A673 (cell line): ENCODE measurements at regions not wholly inside any gene's neighbourhood (a gene's known extent, or its start where the extent isn't known, plus 50 kb on each side); places are given as distances from the start of the nearest gene placed in this dataset.

Experiments
- BruUV-seq: library from RNA; stranded (reverse); fragments of 400-500 nt; replicated peaks from 2 replicates; lab custom pipeline; 2021; lab: Mats Ljungman, UMichigan
- CTCF ChIA-PET: fragments of 300-600 bp; sonication (Branson Sonifier 250); formaldehyde crosslinking; loops from one replicate; lab custom pipeline; 2022; ENCODE audit warnings: antibody characterized with exemption; lab: Charles Lee
- POLR2A ChIA-PET: fragments of 300-600 bp; sonication (Branson Sonifier 250); formaldehyde crosslinking; loops from one replicate; lab custom pipeline; 2022; ENCODE audit warnings: antibody characterized with exemption; ENCODE audit not compliant: low non-redundant PET; lab: Charles Lee
- DNase-seq: peaks from one replicate; pipeline ENCODE4 v3.0.0-alpha.2; 2015; ENCODE audit warnings: low spot score
- H3K27ac ChIP-seq: fragments of 200-600 bp; sonication (generic); 2 replicates; pipeline ENCODE4 v1.5.1; 2016; ENCODE audit warnings: mixed run types, low read depth, mild to moderate bottlenecking, mixed read lengths, antibody characterized with exemption, low read length; ENCODE audit not compliant: poor library complexity, severe bottlenecking
- H3K27me3 ChIP-seq: fragments of 200-600 bp; sonication (generic); replicated peaks from 2 replicates; pipeline ENCODE4 v1.6.1; 2017; ENCODE audit warnings: mixed run types, low read depth, mild to moderate bottlenecking, mixed read lengths, antibody characterized with exemption, low read length; ENCODE audit not compliant: insufficient read depth, poor library complexity
- H3K36me3 ChIP-seq: fragments of 200-600 bp; sonication (generic); 2 replicates; pipeline ENCODE4 v1.6.1; 2016; ENCODE audit warnings: mixed run types, mild to moderate bottlenecking, mixed read lengths, antibody characterized with exemption, low read length; ENCODE audit not compliant: insufficient read depth, poor library complexity, severe bottlenecking
- H3K4me1 ChIP-seq: fragments of 200-600 bp; sonication (generic); 2 replicates; pipeline ENCODE4 v1.6.1; 2017; ENCODE audit warnings: mixed run types, mild to moderate bottlenecking, mixed read lengths, antibody characterized with exemption, low read length; ENCODE audit not compliant: insufficient read depth, poor library complexity, severe bottlenecking
- H3K4me3 ChIP-seq: fragments of 200-600 bp; sonication (generic); 2 replicates; pipeline ENCODE4 v1.5.1; 2016; ENCODE audit warnings: low read depth, mixed run types, mild to moderate bottlenecking, mixed read lengths, low read length; ENCODE audit not compliant: poor library complexity, severe bottlenecking
- H3K9me3 ChIP-seq: fragments of 200-600 bp; sonication (generic); 2 replicates; pipeline ENCODE4 v1.6.1; 2016; ENCODE audit warnings: mixed run types, low read depth, mild to moderate bottlenecking, mixed read lengths, antibody characterized with exemption, low read length; ENCODE audit not compliant: poor library complexity, severe bottlenecking
- CTCF ChIP-seq: fragments of 300-800, 200-600 bp; sonication (generic); conservative IDR thresholded peaks from 2 replicates; pipeline ENCODE4 v1.5.1; 2017; ENCODE audit warnings: low read depth, mild to moderate bottlenecking, antibody characterized with exemption, low read length, moderate library complexity, mixed read lengths
- EZH2 ChIP-seq: fragments of 200-600 bp; sonication (generic); IDR thresholded peaks from 2 replicates; pipeline ENCODE4 v1.6.1; 2017; ENCODE audit warnings: borderline replicate concordance, low read depth, mild to moderate bottlenecking, mixed read lengths, antibody characterized with exemption, low read length; ENCODE audit not compliant: poor library complexity, severe bottlenecking
- intact Hi-C: fragments of 100-400 bp; cut with micrococcal nuclease; formaldehyde crosslinking; loops from one replicate; pipeline ENCODE4 v1.10.0; 2022; ENCODE audit not compliant: unreplicated experiment

DNA sequence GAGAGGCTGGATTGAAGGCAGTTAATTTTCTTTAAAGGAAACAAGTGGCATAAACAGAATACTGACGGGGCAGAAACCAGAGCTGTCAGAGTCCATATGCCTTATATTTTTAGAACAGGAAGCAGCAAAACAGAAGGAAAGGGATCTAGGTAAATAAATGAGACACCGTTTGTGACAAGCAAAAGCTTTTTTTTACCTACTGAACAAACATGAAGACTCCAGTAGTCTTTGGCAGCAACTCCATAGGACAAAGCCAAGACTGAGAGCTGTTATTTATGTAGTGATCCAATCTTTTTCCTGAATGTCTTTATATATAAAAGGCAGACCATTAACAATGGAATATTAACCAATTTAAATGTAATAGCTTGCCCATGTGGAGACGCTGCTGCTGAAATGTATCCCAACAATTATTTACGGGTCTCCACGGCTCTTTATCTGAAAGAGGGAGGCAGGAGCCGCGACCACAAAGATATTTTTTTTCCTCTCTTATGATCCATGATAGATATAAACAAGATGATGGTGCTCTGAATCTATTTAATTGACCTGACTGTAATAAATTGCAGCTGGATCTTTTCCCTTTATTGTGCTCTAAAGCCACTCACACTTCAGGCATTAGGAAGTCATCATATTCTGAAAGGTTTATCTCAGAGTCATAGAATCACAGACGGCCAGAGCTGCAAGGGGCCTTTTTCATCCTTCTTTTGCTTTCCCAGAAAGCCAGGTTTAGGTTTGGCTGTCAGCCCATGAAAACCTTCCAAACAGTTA, 687.8 kb downstream of the EFNB2 start:
- Histone ChIP-seq H3K4me1 (no peaks in the 10 kb centered on the region), H3K27ac (no peak overlapping the region), H3K36me3 (no peaks in the 10 kb centered on the region), H3K9me3 (no peaks in the 10 kb centered on the region), H3K4me3 (no peak overlapping the region), H3K27me3 (no peaks in the 10 kb centered on the region)
- no TSS peak for BruUV-seq
- no peak for DNase-seq
- ChIA-PET POLR2A (no interaction called here), CTCF (no interaction called here)
- TF ChIP-seq CTCF (no peak), EZH2 (no peak)
- intact Hi-C loops: no loop called here

DNA sequence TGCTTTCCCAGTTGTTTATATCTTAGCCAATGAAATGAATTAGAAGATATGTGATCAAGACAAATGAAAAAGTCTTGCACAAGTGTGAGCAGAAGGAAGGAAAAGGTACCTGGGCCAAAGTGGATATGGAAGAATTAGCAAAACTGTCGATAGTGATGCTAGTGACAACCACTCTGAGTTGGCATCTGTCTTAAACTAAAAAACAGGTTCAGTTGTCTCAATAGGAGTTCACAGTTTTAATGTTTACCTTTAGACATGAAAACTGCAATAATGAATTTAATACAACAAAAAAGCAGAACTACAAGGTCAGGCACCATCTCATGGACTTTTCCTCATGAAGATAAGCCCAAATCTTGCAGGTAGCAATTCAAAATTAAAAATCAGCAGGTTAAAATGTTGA, 688.5 kb downstream of the EFNB2 start:
- no TSS peak for BruUV-seq
- intact Hi-C loops: no loop called here
- Histone ChIP-seq H3K4me1 (no peaks in the 10 kb centered on the region), H3K36me3 (no peaks in the 10 kb centered on the region), H3K27me3 (no peaks in the 10 kb centered on the region), H3K4me3 (no peak overlapping the region), H3K9me3 (no peaks in the 10 kb centered on the region), H3K27ac (no peak overlapping the region)
- CTCF ChIA-PET: no interaction called here
- TF ChIP-seq CTCF (no peak), EZH2 (no peak)
- no peak for DNase-seq
- POLR2A ChIA-PET: no interaction called here

DNA sequence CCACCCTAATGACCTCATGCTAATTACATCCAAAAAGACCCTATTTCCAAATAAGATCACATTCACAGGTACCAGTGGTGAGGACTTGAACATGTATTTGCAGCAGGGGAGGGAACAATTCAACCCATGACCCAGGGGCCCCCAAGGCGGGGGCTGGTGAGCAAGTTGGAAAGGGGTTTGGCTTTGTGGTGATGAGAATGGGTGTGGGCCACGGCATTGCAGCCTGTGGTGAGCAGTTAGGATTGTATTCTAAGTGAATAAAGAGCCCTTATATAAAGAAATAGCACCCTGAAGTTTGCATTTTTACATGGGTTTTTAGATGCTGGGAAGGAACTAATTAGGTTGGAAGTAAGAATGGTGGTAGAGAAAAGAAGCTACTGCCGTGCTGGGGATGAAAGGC, 694.2 kb downstream of the EFNB2 start:
- no peak overlapping the region for H3K27ac ChIP-seq
- H3K27me3 ChIP-seq: no peaks in the 10 kb centered on the region
- intact Hi-C loops: no loop called here
- ChIA-PET POLR2A (no interaction called here), CTCF (no interaction called here)
- no peaks in the 10 kb centered on the region for H3K4me1 ChIP-seq
- H3K36me3 ChIP-seq: no peaks in the 10 kb centered on the region
- no peak for DNase-seq
- BruUV-seq: no TSS peak
- H3K9me3 ChIP-seq: no peaks in the 10 kb centered on the region
- H3K4me3 ChIP-seq: no peak overlapping the region
- TF ChIP-seq EZH2 (no peak), CTCF (no peak)
